ENCODE measurements at regions not wholly inside any gene's neighbourhood (a gene's known extent, or its start where the extent isn't known, plus 50 kb on each side); places are given as distances from the start of the nearest gene placed in this dataset.
A peak's percentile ranks its signal among the peaks of the same experiment; 100 is the strongest.

GRCh38 chr5:60489377-60489776, 210.6 kb downstream of the DEPDC1B start:
- TF ChIP-seq CTCF (IDR thresholded peaks at IDR 0.05) = no peak
- ATAC-seq (ENCODE audit: low FRiP score) (no peak), DNase-seq (ENCODE audit: low spot score) (no peak)

- TF ChIP-seq CTCF (IDR thresholded peaks at IDR 0.05) = no peak
- ATAC-seq (ENCODE audit: low FRiP score) = no peak
- DNase-seq (ENCODE audit: low spot score) = no peak
Observed at GRCh38 chr5:60488466-60489130, 211.4 kb downstream of the DEPDC1B start.

GRCh38 chr5:60487885-60488442, 212.0 kb downstream of the DEPDC1B start:
- no peak for TF ChIP-seq CTCF (IDR thresholded peaks at IDR 0.05)
- no peak for DNase-seq (ENCODE audit: low spot score)
- ATAC-seq (ENCODE audit: low FRiP score) = peak; percentile 28

- no peak for TF ChIP-seq CTCF (IDR thresholded peaks at IDR 0.05)
- no peak for ATAC-seq (ENCODE audit: low FRiP score)
Observed at GRCh38 chr5:60487476-60487875, 212.5 kb downstream of the DEPDC1B start.

GRCh38 chr5:60485361-60485760, 214.6 kb downstream of the DEPDC1B start:
- no peak for DNase-seq (ENCODE audit: low spot score)
- TF ChIP-seq CTCF (IDR thresholded peaks at IDR 0.05) = no peak
- no peak for ATAC-seq (ENCODE audit: low FRiP score)

More at GRCh38 chr5:60487476-60487875, 212.5 kb downstream of the DEPDC1B start:
- DNase-seq (ENCODE audit: low spot score) = no peak

- ATAC-seq (ENCODE audit: low FRiP score) (no peak), DNase-seq (ENCODE audit: low spot score) (no peak)
- no peak for TF ChIP-seq CTCF (IDR thresholded peaks at IDR 0.05)
Observed at GRCh38 chr5:60483050-60483449, 216.9 kb downstream of the DEPDC1B start.

- no peak for DNase-seq (ENCODE audit: low spot score)
- no peak for TF ChIP-seq CTCF (IDR thresholded peaks at IDR 0.05)
- ATAC-seq (ENCODE audit: low FRiP score) = no peak
Observed at GRCh38 chr5:60482301-60482700, 217.7 kb downstream of the DEPDC1B start.

Measured in omental fat pad (tissue), 3 donors.